Peyer's patch (tissue), 4 donors: ENCODE measurements at regions not wholly inside any gene's neighbourhood (a gene's known extent, or its start where the extent isn't known, plus 50 kb on each side); places are given as distances from the start of the nearest gene placed in this dataset.

ENCODE experiments used
- CTCF ChIP-seq, 6 experiments: fragments of 450-650 bp in 4 of 6; fragments of 200-600 bp in 2 of 6; sonication (generic) in 1 of 6; IDR thresholded peaks; one replicate each; pipeline ENCODE4 v1.5.1; 2017 to 2019; ENCODE audit warnings: antibody characterized with exemption in 6 of 6, mild to moderate bottlenecking in 3 of 6, moderate library complexity in 1 of 6
- POLR2A ChIP-seq, 2 donors: fragments of 450-650 bp; IDR thresholded peaks; one replicate each; pipeline ENCODE4 v1.5.1; 2017; ENCODE audit warnings: antibody characterized with exemption in 2 of 2, mild to moderate bottlenecking in 2 of 2, moderate library complexity in 2 of 2

GRCh38 chr16:82522026-82522425 is 104.7 kb upstream of the CDH13 start:
- no peak for TF ChIP-seq CTCF (IDR thresholded peaks at IDR 0.05)
- no peak for TF ChIP-seq POLR2A (IDR thresholded peaks at IDR 0.05)
